ENCODE measurements at regions not wholly inside any gene's neighbourhood (a gene's known extent, or its start where the extent isn't known, plus 50 kb on each side); places are given as distances from the start of the nearest gene placed in this dataset.

DNA sequence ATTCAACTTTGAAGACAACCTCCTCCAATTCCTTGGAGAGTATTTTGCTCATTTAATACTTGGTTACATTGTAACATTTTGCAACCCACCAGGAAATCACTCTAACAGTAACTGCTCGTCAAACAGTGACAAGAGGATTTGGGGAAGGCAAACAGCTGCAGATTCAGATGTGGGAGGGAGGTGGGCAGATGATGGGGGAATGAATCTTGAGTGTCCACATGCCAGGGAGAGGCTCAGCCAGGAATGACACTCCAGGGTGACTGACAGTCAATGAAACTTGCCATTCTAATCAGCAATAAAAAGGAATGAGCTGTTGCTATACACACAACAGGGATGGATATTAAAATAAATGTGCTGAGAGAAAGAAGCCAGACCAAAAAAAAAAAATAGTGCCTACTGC, 97.7 kb upstream of the ANKRD55 start:
- TF ChIP-seq, protein P1, sequence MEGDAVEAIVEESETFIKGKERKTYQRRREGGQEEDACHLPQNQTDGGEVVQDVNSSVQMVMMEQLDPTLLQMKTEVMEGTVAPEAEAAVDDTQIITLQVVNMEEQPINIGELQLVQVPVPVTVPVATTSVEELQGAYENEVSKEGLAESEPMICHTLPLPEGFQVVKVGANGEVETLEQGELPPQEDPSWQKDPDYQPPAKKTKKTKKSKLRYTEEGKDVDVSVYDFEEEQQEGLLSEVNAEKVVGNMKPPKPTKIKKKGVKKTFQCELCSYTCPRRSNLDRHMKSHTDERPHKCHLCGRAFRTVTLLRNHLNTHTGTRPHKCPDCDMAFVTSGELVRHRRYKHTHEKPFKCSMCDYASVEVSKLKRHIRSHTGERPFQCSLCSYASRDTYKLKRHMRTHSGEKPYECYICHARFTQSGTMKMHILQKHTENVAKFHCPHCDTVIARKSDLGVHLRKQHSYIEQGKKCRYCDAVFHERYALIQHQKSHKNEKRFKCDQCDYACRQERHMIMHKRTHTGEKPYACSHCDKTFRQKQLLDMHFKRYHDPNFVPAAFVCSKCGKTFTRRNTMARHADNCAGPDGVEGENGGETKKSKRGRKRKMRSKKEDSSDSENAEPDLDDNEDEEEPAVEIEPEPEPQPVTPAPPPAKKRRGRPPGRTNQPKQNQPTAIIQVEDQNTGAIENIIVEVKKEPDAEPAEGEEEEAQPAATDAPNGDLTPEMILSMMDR (optimal IDR thresholded peaks at IDR 0.05 in 1 of 3, IDR thresholded peaks at IDR 0.05 in 1 of 3, conservative IDR thresholded peaks at IDR 0.05 in 1 of 3; ENCODE audit: extremely low read depth in 1 of 3, insufficient read depth in 2 of 3, low read length in 3 of 3), result no peak
- no peak for TF ChIP-seq EZH2 (IDR thresholded peaks at IDR 0.05; ENCODE audit: low read length)
